22Rv1 (cell line): ENCODE measurements at regions not wholly inside any gene's neighbourhood (a gene's known extent, or its start where the extent isn't known, plus 50 kb on each side); places are given as distances from the start of the nearest gene placed in this dataset.

Experiments used
- CTCF ChIP-seq: fragments of 450-650 bp; IDR thresholded peaks from 2 replicates; pipeline ENCODE4 v1.5.1; 2017; ENCODE audit warnings: mild to moderate bottlenecking
- ZFX ChIP-seq: fragments of 450-650 bp; IDR thresholded peaks from 2 replicates; pipeline ENCODE4 v1.6.1; 2017; ENCODE audit warnings: antibody characterized with exemption, borderline replicate concordance

GRCh38 chr6:14831937-14832336 lies 413.9 kb upstream of the JARID2 start:
- no peak for TF ChIP-seq CTCF
- no peak for TF ChIP-seq ZFX
